Tibial nerve (tissue), 4 donors: ENCODE measurements at regions not wholly inside any gene's neighbourhood (a gene's known extent, or its start where the extent isn't known, plus 50 kb on each side); places are given as distances from the start of the nearest gene placed in this dataset.

Experiments used
- EP300 ChIP-seq, 2 donors: sonication (generic); formaldehyde crosslinking; IDR thresholded peaks; one replicate each; pipeline ENCODE4 v1.6.1; 2017; ENCODE audit warnings: antibody characterized with exemption in 2 of 2, mild to moderate bottlenecking in 1 of 2
- POLR2A ChIP-seq, 2 donors: fragments of 450-650 bp; IDR thresholded peaks; one replicate each; pipeline ENCODE4 v1.6.1; 2017; ENCODE audit warnings: antibody characterized with exemption in 2 of 2, mild to moderate bottlenecking in 2 of 2, moderate library complexity in 2 of 2
- TF ChIP-seq, protein P1 (sequence below), 5 experiments: fragments of 200-600 bp in 3 of 5; fragments of 450-650 bp in 2 of 5; sonication (generic) in 3 of 5; IDR thresholded peaks; one replicate each; pipeline ENCODE4 v1.5.1; 2016 to 2019; ENCODE audit warnings: antibody characterized with exemption in 5 of 5, mild to moderate bottlenecking in 3 of 5, moderate library complexity in 2 of 5

DNA sequence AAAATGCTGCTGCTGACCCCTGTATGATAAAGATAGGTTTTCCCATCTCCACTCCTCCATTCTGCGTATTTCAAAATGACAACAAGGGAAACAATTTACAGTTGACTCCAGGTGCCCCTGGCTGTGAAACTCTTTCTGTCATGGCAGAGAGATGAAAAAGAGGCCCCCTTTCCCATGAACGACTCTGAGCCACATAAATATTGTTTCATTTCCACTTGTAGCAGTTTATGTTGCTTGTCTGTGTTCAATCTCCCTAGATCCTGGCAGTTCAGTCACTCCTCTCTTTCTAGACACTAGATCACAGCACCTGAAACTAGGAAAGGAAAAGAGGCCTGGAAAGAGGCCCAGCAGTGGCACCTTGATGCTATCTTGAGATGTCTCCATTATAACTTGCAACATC is 121.0 kb upstream of the ZNF521 start:
- TF ChIP-seq, protein P1, sequence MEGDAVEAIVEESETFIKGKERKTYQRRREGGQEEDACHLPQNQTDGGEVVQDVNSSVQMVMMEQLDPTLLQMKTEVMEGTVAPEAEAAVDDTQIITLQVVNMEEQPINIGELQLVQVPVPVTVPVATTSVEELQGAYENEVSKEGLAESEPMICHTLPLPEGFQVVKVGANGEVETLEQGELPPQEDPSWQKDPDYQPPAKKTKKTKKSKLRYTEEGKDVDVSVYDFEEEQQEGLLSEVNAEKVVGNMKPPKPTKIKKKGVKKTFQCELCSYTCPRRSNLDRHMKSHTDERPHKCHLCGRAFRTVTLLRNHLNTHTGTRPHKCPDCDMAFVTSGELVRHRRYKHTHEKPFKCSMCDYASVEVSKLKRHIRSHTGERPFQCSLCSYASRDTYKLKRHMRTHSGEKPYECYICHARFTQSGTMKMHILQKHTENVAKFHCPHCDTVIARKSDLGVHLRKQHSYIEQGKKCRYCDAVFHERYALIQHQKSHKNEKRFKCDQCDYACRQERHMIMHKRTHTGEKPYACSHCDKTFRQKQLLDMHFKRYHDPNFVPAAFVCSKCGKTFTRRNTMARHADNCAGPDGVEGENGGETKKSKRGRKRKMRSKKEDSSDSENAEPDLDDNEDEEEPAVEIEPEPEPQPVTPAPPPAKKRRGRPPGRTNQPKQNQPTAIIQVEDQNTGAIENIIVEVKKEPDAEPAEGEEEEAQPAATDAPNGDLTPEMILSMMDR (IDR thresholded peaks at IDR 0.05) = no peak
- TF ChIP-seq POLR2A (IDR thresholded peaks at IDR 0.05) = no peak
- no peak for TF ChIP-seq EP300 (IDR thresholded peaks at IDR 0.05)
